IPS DF 6.9 (cell line): ENCODE measurements at regions not wholly inside any gene's neighbourhood (a gene's known extent, or its start where the extent isn't known, plus 50 kb on each side); places are given as distances from the start of the nearest gene placed in this dataset.

Experiments used
- DNase-seq: peaks from one replicate; pipeline ENCODE4 v3.0.0-alpha.2; 2013; ENCODE audit warnings: low read depth, low spot score
- H3K27ac ChIP-seq: one replicate; pipeline ENCODE4 v1.5.1; 2013; ENCODE audit warnings: low read length, control low read depth
- H3K27me3 ChIP-seq: 2 replicates; pipeline ENCODE4 v1.6.1; 2013; ENCODE audit warnings: mild to moderate bottlenecking, low read length; ENCODE audit not compliant: control insufficient read depth, insufficient read depth
- H3K36me3 ChIP-seq: 2 replicates; pipeline ENCODE4 v1.6.1; 2013; ENCODE audit warnings: low read length; ENCODE audit not compliant: control insufficient read depth, insufficient read depth
- H3K4me1 ChIP-seq: 2 replicates; pipeline ENCODE4 v1.6.1; 2013; ENCODE audit warnings: low read length; ENCODE audit not compliant: control insufficient read depth, insufficient read depth
- H3K4me3 ChIP-seq: 2 replicates; pipeline ENCODE4 v1.5.1; 2013; ENCODE audit warnings: mild to moderate bottlenecking, low read length
- H3K9me3 ChIP-seq: 2 replicates; pipeline ENCODE4 v1.6.1; 2013; ENCODE audit warnings: low read length, inconsistent platforms; ENCODE audit not compliant: control insufficient read depth, insufficient read depth
- WGBS: extraction: QIAGEN DNeasy Blood & Tissue Kit; methylation state at CpG from one replicate; pipeline ENCODE4 v1.1.7; 2013; ENCODE audit warnings: mixed read lengths, missing lambda C conversion rate; ENCODE audit not compliant: insufficient read length, insufficient coverage; 5-methylcytosine and 5-hydroxymethylcytosine counted together

GRCh38 chr14:55973285-55973800, 144.9 kb upstream of the PELI2 start:
- Histone ChIP-seq H3K27me3 (no peaks in the 10 kb centered on the region), H3K4me1 (no peaks in the 10 kb centered on the region), H3K36me3 (no peaks in the 10 kb centered on the region), H3K4me3 (no peak overlapping the region), H3K27ac (no peak overlapping the region), H3K9me3 (no peaks in the 10 kb centered on the region)
- no peak for DNase-seq
- WGBS, result no CpG with 5 or more reads among the region's 4 CpGs

- no peak overlapping the region for H3K4me3 ChIP-seq
- H3K27me3 ChIP-seq, result no peaks in the 10 kb centered on the region
- no peaks in the 10 kb centered on the region for H3K36me3 ChIP-seq
- WGBS, result no CpG with 5 or more reads among the region's 3 CpGs
- no peaks in the 10 kb centered on the region for H3K9me3 ChIP-seq
- no peaks in the 10 kb centered on the region for H3K4me1 ChIP-seq
- no peak for DNase-seq
- H3K27ac ChIP-seq, result no peak overlapping the region
These were observed 144.1 kb upstream of the PELI2 start for GRCh38 chr14:55973911-55974630.

GRCh38 chr14:55975281-55975910, 142.8 kb upstream of the PELI2 start:
- no peak for DNase-seq
- H3K36me3 ChIP-seq, result no peaks in the 10 kb centered on the region
- WGBS, result no CpG with 5 or more reads among the region's 5 CpGs
- H3K27ac ChIP-seq, result no peak overlapping the region
- no peak overlapping the region for H3K4me3 ChIP-seq
- H3K4me1 ChIP-seq, result no peaks in the 10 kb centered on the region
- no peaks in the 10 kb centered on the region for H3K27me3 ChIP-seq
- no peaks in the 10 kb centered on the region for H3K9me3 ChIP-seq

GRCh38 chr14:55976219-55976618, 142.0 kb upstream of the PELI2 start:
- DNase-seq, result no peak
- H3K4me1 ChIP-seq, result no peaks in the 10 kb centered on the region
- H3K4me3 ChIP-seq, result no peak overlapping the region
- no peaks in the 10 kb centered on the region for H3K36me3 ChIP-seq
- no peak overlapping the region for H3K27ac ChIP-seq
- no peaks in the 10 kb centered on the region for H3K27me3 ChIP-seq
- H3K9me3 ChIP-seq, result no peaks in the 10 kb centered on the region
- WGBS, result no CpG with 5 or more reads among the region's 5 CpGs

GRCh38 chr14:55976655-55977054, 141.6 kb upstream of the PELI2 start:
- no peak overlapping the region for H3K4me3 ChIP-seq
- DNase-seq, result no peak
- H3K9me3 ChIP-seq, result no peaks in the 10 kb centered on the region
- WGBS, result no CpG with 5 or more reads among the region's 3 CpGs
- no peak overlapping the region for H3K27ac ChIP-seq
- no peaks in the 10 kb centered on the region for H3K27me3 ChIP-seq
- H3K36me3 ChIP-seq, result no peaks in the 10 kb centered on the region
- H3K4me1 ChIP-seq, result no peaks in the 10 kb centered on the region

- Histone ChIP-seq H3K27me3 (no peaks in the 10 kb centered on the region), H3K4me1 (no peaks in the 10 kb centered on the region), H3K36me3 (no peaks in the 10 kb centered on the region), H3K4me3 (no peak overlapping the region), H3K9me3 (no peaks in the 10 kb centered on the region), H3K27ac (no peak overlapping the region)
- no CpG with 5 or more reads among the region's 4 CpGs for WGBS
- no peak for DNase-seq
These were observed 140.6 kb upstream of the PELI2 start for GRCh38 chr14:55977392-55978150.

GRCh38 chr14:55979096-55979495, 139.1 kb upstream of the PELI2 start:
- no peak overlapping the region for H3K27ac ChIP-seq
- DNase-seq, result no peak
- no peaks in the 10 kb centered on the region for H3K27me3 ChIP-seq
- H3K4me1 ChIP-seq, result no peaks in the 10 kb centered on the region
- no peaks in the 10 kb centered on the region for H3K36me3 ChIP-seq
- no peaks in the 10 kb centered on the region for H3K9me3 ChIP-seq
- WGBS, result no CpG with 5 or more reads among the region's 2 CpGs
- H3K4me3 ChIP-seq, result no peak overlapping the region

GRCh38 chr14:55979781-55980180, 138.4 kb upstream of the PELI2 start:
- Histone ChIP-seq H3K4me3 (no peak overlapping the region), H3K4me1 (no peaks in the 10 kb centered on the region), H3K27me3 (no peaks in the 10 kb centered on the region), H3K36me3 (no peaks in the 10 kb centered on the region), H3K9me3 (no peaks in the 10 kb centered on the region), H3K27ac (no peak overlapping the region)
- WGBS, result no CpG with 5 or more reads among the region's 1 CpG
- DNase-seq, result no peak

- DNase-seq, result no peak
- Histone ChIP-seq H3K36me3 (no peaks in the 10 kb centered on the region), H3K4me1 (no peaks in the 10 kb centered on the region), H3K27me3 (no peaks in the 10 kb centered on the region), H3K27ac (no peak overlapping the region), H3K9me3 (no peaks in the 10 kb centered on the region), H3K4me3 (no peak overlapping the region)
These were observed 137.2 kb upstream of the PELI2 start for GRCh38 chr14:55980970-55981369.

- H3K27ac ChIP-seq, result no peak overlapping the region
- no peak for DNase-seq
- H3K4me3 ChIP-seq, result no peak overlapping the region
- H3K36me3 ChIP-seq, result no peaks in the 10 kb centered on the region
- no peaks in the 10 kb centered on the region for H3K27me3 ChIP-seq
- no CpG with 5 or more reads among the region's 2 CpGs for WGBS
- no peaks in the 10 kb centered on the region for H3K9me3 ChIP-seq
- H3K4me1 ChIP-seq, result no peaks in the 10 kb centered on the region
These were observed 132.1 kb upstream of the PELI2 start for GRCh38 chr14:55986069-55986468.
